ENCODE measurements at regions not wholly inside any gene's neighbourhood (a gene's known extent, or its start where the extent isn't known, plus 50 kb on each side); places are given as distances from the start of the nearest gene placed in this dataset.

DNA sequence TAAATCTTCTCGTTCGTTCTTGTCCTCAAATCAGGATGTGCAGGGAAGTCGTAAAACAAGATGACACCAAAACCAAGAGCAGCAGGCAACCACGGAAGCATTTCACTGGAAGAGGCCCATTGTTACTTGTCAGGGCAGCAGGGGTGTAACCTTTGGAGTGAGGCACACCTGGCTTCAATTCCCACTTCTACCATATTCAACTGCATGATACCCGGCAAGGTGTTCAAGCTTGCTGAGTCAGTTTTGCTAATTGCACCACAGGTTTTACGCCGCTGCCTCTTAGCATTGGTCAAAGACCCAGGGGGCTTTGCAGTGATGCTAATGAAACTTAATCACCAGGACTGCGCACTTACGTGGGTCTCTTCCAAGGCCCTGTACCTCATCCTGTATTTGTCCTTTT is 50.0 kb upstream of the PTER start:
- TF ChIP-seq, protein P1, sequence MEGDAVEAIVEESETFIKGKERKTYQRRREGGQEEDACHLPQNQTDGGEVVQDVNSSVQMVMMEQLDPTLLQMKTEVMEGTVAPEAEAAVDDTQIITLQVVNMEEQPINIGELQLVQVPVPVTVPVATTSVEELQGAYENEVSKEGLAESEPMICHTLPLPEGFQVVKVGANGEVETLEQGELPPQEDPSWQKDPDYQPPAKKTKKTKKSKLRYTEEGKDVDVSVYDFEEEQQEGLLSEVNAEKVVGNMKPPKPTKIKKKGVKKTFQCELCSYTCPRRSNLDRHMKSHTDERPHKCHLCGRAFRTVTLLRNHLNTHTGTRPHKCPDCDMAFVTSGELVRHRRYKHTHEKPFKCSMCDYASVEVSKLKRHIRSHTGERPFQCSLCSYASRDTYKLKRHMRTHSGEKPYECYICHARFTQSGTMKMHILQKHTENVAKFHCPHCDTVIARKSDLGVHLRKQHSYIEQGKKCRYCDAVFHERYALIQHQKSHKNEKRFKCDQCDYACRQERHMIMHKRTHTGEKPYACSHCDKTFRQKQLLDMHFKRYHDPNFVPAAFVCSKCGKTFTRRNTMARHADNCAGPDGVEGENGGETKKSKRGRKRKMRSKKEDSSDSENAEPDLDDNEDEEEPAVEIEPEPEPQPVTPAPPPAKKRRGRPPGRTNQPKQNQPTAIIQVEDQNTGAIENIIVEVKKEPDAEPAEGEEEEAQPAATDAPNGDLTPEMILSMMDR (IDR thresholded peaks at IDR 0.05) = no peak
- no peak for TF ChIP-seq POLR2AphosphoS5 (IDR thresholded peaks at IDR 0.05)
- TF ChIP-seq POLR2A (IDR thresholded peaks at IDR 0.05) = no peak
